Vagina (tissue), 2 donors: ENCODE measurements at regions not wholly inside any gene's neighbourhood (a gene's known extent, or its start where the extent isn't known, plus 50 kb on each side); places are given as distances from the start of the nearest gene placed in this dataset.

Experiments
- DNase-seq, 2 donors: peaks; one replicate each; pipeline ENCODE4 v3.0.0-alpha.2; 2017; ENCODE audit errors: extremely low spot score in 2 of 2
- H3K27ac ChIP-seq: fragments of 200-600 bp; sonication (generic); one replicate; pipeline ENCODE4 v1.5.1; 2019
- H3K27me3 ChIP-seq: fragments of 200-600 bp; sonication (generic); one replicate; pipeline ENCODE4 v1.5.1; 2019
- H3K36me3 ChIP-seq, 2 donors: fragments of 200-600 bp; sonication (generic); one replicate each; pipeline ENCODE4 v1.5.1; 2017 to 2019
- H3K4me1 ChIP-seq: fragments of 200-600 bp; sonication (generic); one replicate; pipeline ENCODE4 v1.5.1; 2019
- H3K4me3 ChIP-seq, 2 donors: fragments of 200-600 bp; sonication (generic); 1 replicate in 1 of 2; 2 replicates in 1 of 2; pipeline ENCODE4 v1.5.1; 2016 to 2019
- H3K9me3 ChIP-seq: fragments of 200-600 bp; sonication (generic); one replicate; pipeline ENCODE4 v1.5.1; 2019
- CTCF ChIP-seq, 3 experiments: fragments of 450-650 bp in 2 of 3; fragments of 200-600 bp in 1 of 3; sonication (generic) in 1 of 3; IDR thresholded peaks; one replicate each; pipeline ENCODE4 v1.5.1; 2017 to 2019; ENCODE audit warnings: antibody characterized with exemption in 3 of 3, mild to moderate bottlenecking in 2 of 3, moderate library complexity in 2 of 3
- POLR2A ChIP-seq, 2 donors: fragments of 450-650 bp; IDR thresholded peaks; one replicate each; pipeline ENCODE4 v1.6.1; 2017; ENCODE audit warnings: antibody characterized with exemption in 2 of 2, mild to moderate bottlenecking in 2 of 2, moderate library complexity in 2 of 2
- POLR2AphosphoS5 ChIP-seq, 2 donors: sonication (generic); formaldehyde crosslinking; IDR thresholded peaks; one replicate each; pipeline ENCODE4 v1.9.0; 2017; ENCODE audit warnings: antibody characterized with exemption in 2 of 2, mild to moderate bottlenecking in 2 of 2, low read depth in 1 of 2; ENCODE audit not compliant: insufficient read depth in 1 of 2
- intact Hi-C: fragments of 100-400 bp; cut with DNase I; formaldehyde crosslinking; loops from one replicate; pipeline ENCODE4 v1.15.1; 2023

GRCh38 chr9:116009420-116009819 lies 144.2 kb upstream of the PAPPA start:
- Histone ChIP-seq H3K36me3 (no peaks in the 10 kb centered on the region), H3K27ac (no peak overlapping the region), H3K4me1 (no peaks in the 10 kb centered on the region), H3K4me3 (no peak overlapping the region), H3K27me3 (no peaks in the 10 kb centered on the region), H3K9me3 (no peaks in the 10 kb centered on the region)
- TF ChIP-seq CTCF (IDR thresholded peaks at IDR 0.05) = no peak
- no peak for TF ChIP-seq POLR2AphosphoS5 (IDR thresholded peaks at IDR 0.05; ENCODE audit: insufficient read depth in 1 of 2, low read depth in 1 of 2)
- TF ChIP-seq POLR2A (IDR thresholded peaks at IDR 0.05) = no peak
- intact Hi-C loops = no loop called here
- no peak for DNase-seq

- Histone ChIP-seq H3K36me3 (no peaks in the 10 kb centered on the region), H3K4me3 (no peak overlapping the region), H3K4me1 (no peaks in the 10 kb centered on the region), H3K9me3 (no peaks in the 10 kb centered on the region), H3K27ac (no peak overlapping the region), H3K27me3 (no peaks in the 10 kb centered on the region)
- DNase-seq = no peak
- intact Hi-C loops = no loop called here
- TF ChIP-seq CTCF (IDR thresholded peaks at IDR 0.05) (no peak), POLR2A (IDR thresholded peaks at IDR 0.05) (no peak), POLR2AphosphoS5 (IDR thresholded peaks at IDR 0.05; ENCODE audit: insufficient read depth in 1 of 2, low read depth in 1 of 2) (no peak)
These were observed 137.7 kb upstream of the PAPPA start for GRCh38 chr9:116015855-116016254.

- no peaks in the 10 kb centered on the region for H3K4me1 ChIP-seq
- TF ChIP-seq POLR2A (IDR thresholded peaks at IDR 0.05) (no peak), POLR2AphosphoS5 (IDR thresholded peaks at IDR 0.05; ENCODE audit: insufficient read depth in 1 of 2, low read depth in 1 of 2) (no peak), CTCF (IDR thresholded peaks at IDR 0.05) (no peak)
- H3K4me3 ChIP-seq = no peak overlapping the region
- intact Hi-C loops = no loop called here
- H3K27me3 ChIP-seq = no peaks in the 10 kb centered on the region
- no peak overlapping the region for H3K27ac ChIP-seq
- H3K36me3 ChIP-seq = no peaks in the 10 kb centered on the region
- no peak for DNase-seq
- H3K9me3 ChIP-seq = no peaks in the 10 kb centered on the region
These were observed 133.4 kb upstream of the PAPPA start for GRCh38 chr9:116020146-116020545.

- intact Hi-C loops = no loop called here
- Histone ChIP-seq H3K27ac (no peak overlapping the region), H3K36me3 (no peaks in the 10 kb centered on the region), H3K27me3 (no peaks in the 10 kb centered on the region), H3K9me3 (no peaks in the 10 kb centered on the region), H3K4me1 (no peaks in the 10 kb centered on the region), H3K4me3 (no peak overlapping the region)
- TF ChIP-seq POLR2A (IDR thresholded peaks at IDR 0.05) (no peak), POLR2AphosphoS5 (IDR thresholded peaks at IDR 0.05; ENCODE audit: insufficient read depth in 1 of 2, low read depth in 1 of 2) (no peak), CTCF (IDR thresholded peaks at IDR 0.05) (no peak)
- no peak for DNase-seq
These were observed 132.8 kb upstream of the PAPPA start for GRCh38 chr9:116020801-116021200.

- intact Hi-C loops = no loop called here
- TF ChIP-seq POLR2A (IDR thresholded peaks at IDR 0.05) = no peak
- no peak overlapping the region for H3K27ac ChIP-seq
These were observed 126.5 kb upstream of the PAPPA start for GRCh38 chr9:116027096-116027495.

GRCh38 chr9:116027511-116027910 lies 126.1 kb upstream of the PAPPA start:
- intact Hi-C loops = no loop called here
- Histone ChIP-seq H3K4me3 (no peak overlapping the region), H3K4me1 (no peaks in the 10 kb centered on the region), H3K36me3 (no peaks in the 10 kb centered on the region), H3K27ac (no peak overlapping the region), H3K27me3 (no peaks in the 10 kb centered on the region), H3K9me3 (no peaks in the 10 kb centered on the region)
- DNase-seq = no peak
- no peak for TF ChIP-seq POLR2AphosphoS5 (IDR thresholded peaks at IDR 0.05; ENCODE audit: insufficient read depth in 1 of 2, low read depth in 1 of 2)

More at GRCh38 chr9:116027096-116027495, 126.5 kb upstream of the PAPPA start:
- Histone ChIP-seq H3K36me3 (no peaks in the 10 kb centered on the region), H3K4me1 (no peaks in the 10 kb centered on the region), H3K4me3 (no peak overlapping the region), H3K9me3 (no peaks in the 10 kb centered on the region), H3K27me3 (no peaks in the 10 kb centered on the region)
- DNase-seq = no peak
